ENCODE measurements at regions not wholly inside any gene's neighbourhood (a gene's known extent, or its start where the extent isn't known, plus 50 kb on each side); places are given as distances from the start of the nearest gene placed in this dataset.

DNA sequence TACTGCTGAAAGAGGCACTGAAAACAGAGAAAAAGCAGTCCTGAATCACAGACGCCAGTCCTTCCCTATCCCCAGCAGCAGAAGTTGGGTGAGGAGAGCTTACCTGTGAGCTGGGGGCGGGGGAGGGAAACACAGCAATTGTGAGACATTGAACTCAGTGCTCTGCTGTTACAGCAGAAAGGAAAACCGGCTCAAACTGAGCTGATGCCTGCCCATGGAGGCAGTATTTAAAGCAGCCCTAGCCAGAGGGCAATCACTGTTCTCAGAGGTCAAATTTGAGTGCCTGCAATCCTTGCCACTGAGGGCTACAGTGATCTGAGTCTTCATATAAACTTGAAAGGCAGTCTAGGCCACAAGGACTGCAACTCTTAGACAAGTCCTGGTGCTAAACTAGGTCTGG, 220.7 kb downstream of the GRXCR1 start:
- TF ChIP-seq GATA3 (IDR thresholded peaks at IDR 0.05; ENCODE audit: low read depth, low read length) = no peak
- no peak for TF ChIP-seq GATA2 (IDR thresholded peaks at IDR 0.05; ENCODE audit: low read depth, low read length)

Data from SH-SY5Y (cell line).